GM12878 (cell line): ENCODE measurements at regions not wholly inside any gene's neighbourhood (a gene's known extent, or its start where the extent isn't known, plus 50 kb on each side); places are given as distances from the start of the nearest gene placed in this dataset.

Source experiments
- ATAC-seq: fragments of 200-7000 bp; cut with Tn5 transposase; 3 replicates; pipeline ENCODE4 v1.9.1; 2020; ENCODE audit warnings: mild to moderate bottlenecking, moderate library complexity
- BruUV-seq: library from RNA; stranded (reverse); fragments of 400-500 nt; replicated peaks from 2 replicates; lab custom pipeline; 2021; lab: Mats Ljungman, UMichigan
- CTCF ChIA-PET: fragments of 300-600 bp; sonication (Branson Sonifier 250); formaldehyde crosslinking; extraction: SDS; loops from one replicate; lab custom pipeline; 2021; ENCODE audit warnings: inconsistent platforms; lab: Yijun Ruan, JAX
- POLR2A ChIA-PET: fragments of 350-600 bp; formaldehyde crosslinking; extraction: SDS; loops from one replicate; lab custom pipeline; 2021; ENCODE audit warnings: inconsistent platforms; lab: Charles Lee
- RAD21 ChIA-PET: fragments of 300-600 bp; sonication (Branson Sonifier 250); formaldehyde crosslinking; loops from one replicate; lab custom pipeline; 2023; ENCODE audit warnings: antibody characterized with exemption; ENCODE audit not compliant: unreplicated experiment; lab: Charles Lee
- SMC1A ChIA-PET: fragments of 300-600 bp; sonication (Branson Sonifier 250); formaldehyde crosslinking; loops from one replicate; lab custom pipeline; 2023; ENCODE audit not compliant: unreplicated experiment, uncharacterized antibody; lab: Charles Lee
- DNase-seq: peaks from one replicate; pipeline ENCODE4 v3.0.0-alpha.2; 2011; ENCODE audit warnings: low read depth, low spot score
- FAIRE-seq: peaks from 3 replicates; lab custom pipeline; 2011; peaks lifted over from hg19 to GRCh38; lab: Jason Lieb, UNC
- H2AFZ ChIP-seq: 2 replicates; pipeline ENCODE4 v1.6.0; 2011; ENCODE audit warnings: low read depth, low read length, control low read depth; ENCODE audit not compliant: control insufficient read depth
- H3K27ac ChIP-seq: 2 replicates; pipeline ENCODE4 v1.5.1; 2011; ENCODE audit warnings: control low read depth; ENCODE audit not compliant: control insufficient read depth, insufficient read depth
- H3K27me3 ChIP-seq, 2 experiments: replicated peaks in 1 of 2; 2 replicates each; pipeline versions ENCODE4 v1.6.0 to v1.6.1; 2011; ENCODE audit warnings: low read length in 1 of 2; ENCODE audit not compliant: control insufficient read depth in 2 of 2, insufficient read depth in 2 of 2
- H3K36me3 ChIP-seq, 2 experiments: 2 replicates each; pipeline ENCODE4 v1.5.1; 2011; ENCODE audit warnings: low read length in 1 of 2; ENCODE audit not compliant: control insufficient read depth in 2 of 2, insufficient read depth in 2 of 2
- H3K4me1 ChIP-seq: 2 replicates; pipeline ENCODE4 v1.6.1; 2011; ENCODE audit warnings: mild to moderate bottlenecking, low read length, moderate library complexity, mixed read lengths; ENCODE audit not compliant: control insufficient read depth, insufficient read depth
- H3K4me2 ChIP-seq: 2 replicates; pipeline ENCODE4 v1.6.0; 2011; ENCODE audit warnings: control low read depth; ENCODE audit not compliant: control insufficient read depth, insufficient read depth
- H3K4me3 ChIP-seq: fragments of 200-600 bp; sonication (generic); 2 replicates; pipeline ENCODE4 v1.5.1; 2016
- H3K79me2 ChIP-seq: 2 replicates; pipeline ENCODE4 v1.6.0; 2011; ENCODE audit warnings: low read length; ENCODE audit not compliant: control insufficient read depth, insufficient read depth
- H3K9ac ChIP-seq: 2 replicates; pipeline ENCODE4 v1.8.0; 2011; ENCODE audit warnings: low read length, control low read depth, mixed read lengths; ENCODE audit not compliant: control insufficient read depth, insufficient read depth
- H3K9me3 ChIP-seq: replicated peaks from 3 replicates; pipeline ENCODE4 v1.5.1; 2011; ENCODE audit warnings: mild to moderate bottlenecking, low read length; ENCODE audit not compliant: control insufficient read depth, insufficient read depth
- H4K20me1 ChIP-seq: 2 replicates; pipeline ENCODE4 v1.6.0; 2011; ENCODE audit not compliant: control insufficient read depth, insufficient read depth
- GABPA ChIP-seq: IDR thresholded peaks from 2 replicates; pipeline ENCODE4 v1.6.1; 2014; ENCODE audit warnings: antibody characterized with exemption, low read depth, mild to moderate bottlenecking, inconsistent platforms
- IKZF1 ChIP-seq: fragments of 450-650 bp; conservative IDR thresholded peaks from 2 replicates; pipeline ENCODE4 v1.6.1; 2017; ENCODE audit warnings: antibody characterized with exemption, mild to moderate bottlenecking
- MLLT1 ChIP-seq: fragments of 450-650 bp; IDR thresholded peaks from 2 replicates; pipeline ENCODE4 v1.6.1; 2016; ENCODE audit warnings: mild to moderate bottlenecking
- MTA2 ChIP-seq: fragments of 450-650 bp; IDR thresholded peaks from 2 replicates; pipeline ENCODE4 v1.6.1; 2016; ENCODE audit warnings: low read depth, mild to moderate bottlenecking, moderate library complexity
- NFXL1 ChIP-seq: fragments of 450-650 bp; IDR thresholded peaks from 2 replicates; pipeline ENCODE4 v1.6.1; 2017; ENCODE audit warnings: antibody characterized with exemption, mild to moderate bottlenecking, borderline replicate concordance
- RB1 ChIP-seq: fragments of 450-650 bp; formaldehyde crosslinking; IDR thresholded peaks from 2 replicates; pipeline ENCODE4 v1.6.1; 2017; ENCODE audit warnings: mild to moderate bottlenecking, borderline replicate concordance
- WGBS: methylation state at CpG from one replicate; pipeline ENCODE4 v1.1.6; 2016; ENCODE audit warnings: low lambda C conversion rate; ENCODE audit not compliant: insufficient replicate concordance, insufficient coverage; ENCODE audit errors: missing lambda C conversion rate; 5-methylcytosine and 5-hydroxymethylcytosine counted together
- in situ Hi-C: fragments of 300-500 bp; cut with MboI; formaldehyde crosslinking; loops from 9 replicates; pipeline ENCODE4 v1.14.3; 2018; ENCODE audit warnings: mixed read lengths
- intact Hi-C: fragments of 100-400 bp; cut with micrococcal nuclease; formaldehyde crosslinking; loops from one replicate; pipeline ENCODE4 v1.14.2; 2022; ENCODE audit not compliant: unreplicated experiment
- TF ChIP-seq, protein P1 (sequence below): IDR thresholded peaks from 2 replicates; pipeline ENCODE4 v1.6.1; 2012; ENCODE audit warnings: mild to moderate bottlenecking, low read depth, low read length

- ChIA-PET CTCF (no interaction called here), POLR2A (no interaction called here), SMC1A (interaction anchor here (0.7 to 1.5 kb wide), 2 partner anchors 20 to 27 kb away, joined by 3 to 5 read pairs; no protein-coding TSS in a partner anchor), RAD21 (no interaction called here)
- WGBS: 33% methylated on average over 3 of the region's 3 CpGs
- in situ Hi-C loops (no loop called here), intact Hi-C loops (no loop called here)
- BruUV-seq: no TSS peak
- TF ChIP-seq GABPA (no peak), IKZF1 (no peak), NFXL1 (no peak), RB1 (no peak), MTA2 (no peak), MLLT1 (no peak)
- TF ChIP-seq, protein P1, sequence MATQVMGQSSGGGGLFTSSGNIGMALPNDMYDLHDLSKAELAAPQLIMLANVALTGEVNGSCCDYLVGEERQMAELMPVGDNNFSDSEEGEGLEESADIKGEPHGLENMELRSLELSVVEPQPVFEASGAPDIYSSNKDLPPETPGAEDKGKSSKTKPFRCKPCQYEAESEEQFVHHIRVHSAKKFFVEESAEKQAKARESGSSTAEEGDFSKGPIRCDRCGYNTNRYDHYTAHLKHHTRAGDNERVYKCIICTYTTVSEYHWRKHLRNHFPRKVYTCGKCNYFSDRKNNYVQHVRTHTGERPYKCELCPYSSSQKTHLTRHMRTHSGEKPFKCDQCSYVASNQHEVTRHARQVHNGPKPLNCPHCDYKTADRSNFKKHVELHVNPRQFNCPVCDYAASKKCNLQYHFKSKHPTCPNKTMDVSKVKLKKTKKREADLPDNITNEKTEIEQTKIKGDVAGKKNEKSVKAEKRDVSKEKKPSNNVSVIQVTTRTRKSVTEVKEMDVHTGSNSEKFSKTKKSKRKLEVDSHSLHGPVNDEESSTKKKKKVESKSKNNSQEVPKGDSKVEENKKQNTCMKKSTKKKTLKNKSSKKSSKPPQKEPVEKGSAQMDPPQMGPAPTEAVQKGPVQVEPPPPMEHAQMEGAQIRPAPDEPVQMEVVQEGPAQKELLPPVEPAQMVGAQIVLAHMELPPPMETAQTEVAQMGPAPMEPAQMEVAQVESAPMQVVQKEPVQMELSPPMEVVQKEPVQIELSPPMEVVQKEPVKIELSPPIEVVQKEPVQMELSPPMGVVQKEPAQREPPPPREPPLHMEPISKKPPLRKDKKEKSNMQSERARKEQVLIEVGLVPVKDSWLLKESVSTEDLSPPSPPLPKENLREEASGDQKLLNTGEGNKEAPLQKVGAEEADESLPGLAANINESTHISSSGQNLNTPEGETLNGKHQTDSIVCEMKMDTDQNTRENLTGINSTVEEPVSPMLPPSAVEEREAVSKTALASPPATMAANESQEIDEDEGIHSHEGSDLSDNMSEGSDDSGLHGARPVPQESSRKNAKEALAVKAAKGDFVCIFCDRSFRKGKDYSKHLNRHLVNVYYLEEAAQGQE: no peak
- Histone ChIP-seq H3K27ac (no peak overlapping the region), H3K4me3 (no peak overlapping the region), H3K27me3 (no peaks in the 10 kb centered on the region), H3K4me1 (peaks cover 12% of the 10 kb centered on the region; the same call in 1 of the 2 replicates), H3K4me2 (no peak overlapping the region), H3K9me3 (no peaks in the 10 kb centered on the region; the same call in 2 of the 3 replicates), H3K79me2 (no peaks in the 10 kb centered on the region), H2AFZ (no peak overlapping the region), H4K20me1 (no peaks in the 10 kb centered on the region), H3K9ac (no peak overlapping the region), H3K36me3 (no peaks in the 10 kb centered on the region)
- DNase-seq: no peak
- no peak for ATAC-seq
- FAIRE-seq: no peak
Observed at GRCh38 chr4:138401334-138401733, 159.2 kb upstream of the SLC7A11 start.
